ENCODE measurements at regions not wholly inside any gene's neighbourhood (a gene's known extent, or its start where the extent isn't known, plus 50 kb on each side); places are given as distances from the start of the nearest gene placed in this dataset.

DNA sequence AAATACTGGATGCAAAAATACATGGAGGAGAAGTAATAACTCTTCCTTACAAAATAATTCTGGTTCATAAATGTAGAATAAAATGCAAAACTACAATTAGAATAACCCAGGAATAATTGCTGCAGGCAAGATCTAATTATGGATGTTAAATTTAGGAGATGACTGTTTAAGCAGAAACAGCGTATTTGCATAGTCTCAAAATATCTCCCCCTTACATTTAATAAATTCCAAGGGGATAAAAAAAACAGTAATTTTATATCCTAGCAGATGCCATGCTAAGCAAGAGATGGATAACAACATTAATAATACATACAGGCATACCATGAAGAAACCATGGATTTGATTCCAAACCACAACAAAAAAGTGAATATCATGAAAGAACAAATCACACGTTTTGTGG lies 1253.1 kb upstream of the MIR17HG start:
- DNase-seq (no peak), FAIRE-seq (no peak), ATAC-seq (no peak)
- H3K36me3 ChIP-seq: no peaks in the 10 kb centered on the region
- intact Hi-C loops (cut with DNase I): no loop called here
- H3K9me3 ChIP-seq: no peaks in the 10 kb centered on the region
- TF ChIP-seq, protein P1, sequence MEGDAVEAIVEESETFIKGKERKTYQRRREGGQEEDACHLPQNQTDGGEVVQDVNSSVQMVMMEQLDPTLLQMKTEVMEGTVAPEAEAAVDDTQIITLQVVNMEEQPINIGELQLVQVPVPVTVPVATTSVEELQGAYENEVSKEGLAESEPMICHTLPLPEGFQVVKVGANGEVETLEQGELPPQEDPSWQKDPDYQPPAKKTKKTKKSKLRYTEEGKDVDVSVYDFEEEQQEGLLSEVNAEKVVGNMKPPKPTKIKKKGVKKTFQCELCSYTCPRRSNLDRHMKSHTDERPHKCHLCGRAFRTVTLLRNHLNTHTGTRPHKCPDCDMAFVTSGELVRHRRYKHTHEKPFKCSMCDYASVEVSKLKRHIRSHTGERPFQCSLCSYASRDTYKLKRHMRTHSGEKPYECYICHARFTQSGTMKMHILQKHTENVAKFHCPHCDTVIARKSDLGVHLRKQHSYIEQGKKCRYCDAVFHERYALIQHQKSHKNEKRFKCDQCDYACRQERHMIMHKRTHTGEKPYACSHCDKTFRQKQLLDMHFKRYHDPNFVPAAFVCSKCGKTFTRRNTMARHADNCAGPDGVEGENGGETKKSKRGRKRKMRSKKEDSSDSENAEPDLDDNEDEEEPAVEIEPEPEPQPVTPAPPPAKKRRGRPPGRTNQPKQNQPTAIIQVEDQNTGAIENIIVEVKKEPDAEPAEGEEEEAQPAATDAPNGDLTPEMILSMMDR (IDR thresholded peaks at IDR 0.05): no peak
- H3K27ac ChIP-seq: no peak overlapping the region
- H3K27me3 ChIP-seq: no peaks in the 10 kb centered on the region
- H3K4me1 ChIP-seq: no peaks in the 10 kb centered on the region
- H3K4me3 ChIP-seq: no peak overlapping the region
- 63 to 76% methylated on average over 2 of the region's 2 CpGs for WGBS, 2 donors

DNA sequence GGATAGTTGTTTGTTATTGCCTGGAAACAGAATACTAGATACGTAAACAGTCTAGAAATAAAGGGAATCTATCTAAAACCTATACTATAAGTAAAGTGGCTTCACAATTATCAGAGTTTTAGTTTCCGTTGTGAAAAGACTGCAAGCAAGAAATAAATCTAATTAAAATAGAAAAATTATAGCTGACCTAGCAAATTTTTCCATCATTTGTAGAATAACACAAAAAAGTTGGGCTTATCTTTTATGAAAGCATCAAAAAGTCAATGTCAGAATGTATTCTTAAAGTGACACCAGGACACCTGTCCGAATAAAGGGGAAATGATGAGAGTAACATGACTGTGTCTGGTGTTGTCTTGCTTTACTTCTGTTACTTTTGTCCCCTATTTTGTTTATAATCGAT lies 1248.9 kb upstream of the MIR17HG start:
- TF ChIP-seq, protein P1 (IDR thresholded peaks at IDR 0.05): no peak
- no peaks in the 10 kb centered on the region for H3K4me1 ChIP-seq
- no peak overlapping the region for H3K27ac ChIP-seq
- no peaks in the 10 kb centered on the region for H3K36me3 ChIP-seq
- no peak for DNase-seq
- 68 to 77% methylated on average over 4 of the region's 4 CpGs for WGBS, 2 donors
- no peak overlapping the region for H3K4me3 ChIP-seq
- no peak for ATAC-seq
- intact Hi-C loops (cut with DNase I): no loop called here
- FAIRE-seq: no peak
- H3K9me3 ChIP-seq: no peaks in the 10 kb centered on the region
- H3K27me3 ChIP-seq: no peaks in the 10 kb centered on the region

DNA sequence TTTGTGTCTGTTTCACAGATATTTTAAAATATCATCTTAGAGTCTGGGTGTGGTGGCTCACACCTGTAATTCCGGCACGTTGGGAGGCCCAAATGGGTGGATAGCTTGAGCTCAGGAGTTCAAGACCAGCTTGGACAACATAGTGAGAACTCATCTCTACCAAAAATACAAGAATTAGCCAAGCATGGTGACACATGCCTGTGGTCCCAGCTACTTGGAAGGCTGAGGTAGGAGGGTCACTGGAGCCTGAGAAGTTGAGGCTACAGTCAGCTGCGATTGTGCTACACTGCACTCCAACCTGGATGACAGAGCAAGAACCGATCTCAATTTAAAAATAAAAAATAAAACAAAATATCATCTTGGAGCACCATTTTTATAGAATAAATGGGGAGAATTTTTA lies 1247.6 kb upstream of the MIR17HG start:
- H3K27ac ChIP-seq: no peak overlapping the region
- no peak overlapping the region for H3K4me3 ChIP-seq
- FAIRE-seq: no peak
- intact Hi-C loops (cut with DNase I): no loop called here
- no peaks in the 10 kb centered on the region for H3K4me1 ChIP-seq
- TF ChIP-seq, protein P1 (IDR thresholded peaks at IDR 0.05): no peak
- no peak for ATAC-seq
- no peaks in the 10 kb centered on the region for H3K27me3 ChIP-seq
- no peaks in the 10 kb centered on the region for H3K36me3 ChIP-seq
- no peak for DNase-seq
- WGBS, 2 donors: 76 to 79% methylated on average over 4 of the region's 4 CpGs
- H3K9me3 ChIP-seq: no peaks in the 10 kb centered on the region

DNA sequence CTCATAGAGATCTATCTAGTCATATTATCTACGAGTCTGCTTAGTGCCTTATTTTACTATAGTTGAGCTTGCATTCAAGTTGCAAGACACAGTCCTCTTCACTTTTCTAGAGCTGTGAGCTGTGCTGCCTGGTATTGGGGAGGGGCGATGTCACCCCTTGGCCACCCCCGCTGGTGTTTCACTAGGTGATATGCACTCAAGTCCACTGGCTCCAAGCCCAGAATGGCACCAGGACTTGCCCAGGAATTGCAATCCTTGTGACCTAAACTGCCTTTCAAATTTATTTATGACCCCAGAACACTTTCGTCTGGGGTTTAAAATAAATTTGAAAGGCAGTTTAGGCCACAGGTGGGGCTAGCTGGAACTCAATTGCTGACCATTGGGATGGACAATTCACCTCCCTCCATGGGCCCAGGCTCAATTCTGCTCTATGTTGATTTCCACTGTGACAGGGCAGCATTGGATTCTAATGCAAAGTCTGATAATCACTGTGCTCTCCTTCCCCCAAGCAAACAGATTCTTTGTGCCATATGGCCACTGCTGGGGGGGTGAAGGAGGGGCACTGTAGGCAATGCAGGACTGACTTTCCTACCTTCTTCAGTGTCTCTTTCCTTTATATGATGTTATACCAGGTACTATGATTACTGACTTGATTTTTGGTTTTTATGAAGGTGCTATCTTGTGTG lies 1244.2 kb upstream of the MIR17HG start:
- Histone ChIP-seq H3K4me1 (no peaks in the 10 kb centered on the region), H3K27me3 (no peaks in the 10 kb centered on the region), H3K27ac (no peak overlapping the region), H3K4me3 (no peak overlapping the region), H3K36me3 (no peaks in the 10 kb centered on the region), H3K9me3 (no peaks in the 10 kb centered on the region)
- TF ChIP-seq, protein P1 (IDR thresholded peaks at IDR 0.05): no peak
- DNase-seq (no peak), FAIRE-seq (no peak), ATAC-seq (no peak)
- 54% methylated on average over 4 of the region's 4 CpGs for WGBS, 2 donors
- intact Hi-C loops (cut with DNase I): no loop called here

DNA sequence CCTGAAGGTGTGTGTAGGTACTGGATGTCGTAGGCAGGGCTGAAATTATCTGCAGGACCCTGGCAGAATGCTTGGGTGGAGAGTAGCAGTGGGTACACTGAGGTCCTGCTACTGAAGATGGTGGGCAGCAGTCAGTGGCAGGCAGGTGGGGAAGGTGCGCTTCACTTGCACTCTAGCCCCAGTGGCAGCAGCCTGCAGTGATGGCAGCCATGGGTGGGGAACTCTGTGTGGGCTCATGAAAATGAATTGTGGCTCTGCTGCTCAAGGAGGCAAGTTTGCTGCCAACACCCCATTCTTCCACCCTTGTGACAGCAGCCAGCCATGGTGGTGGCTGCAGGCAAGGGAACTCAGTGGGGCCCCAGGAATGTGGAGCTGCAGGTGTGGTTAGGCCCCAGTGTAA lies 1242.7 kb upstream of the MIR17HG start:
- no peaks in the 10 kb centered on the region for H3K9me3 ChIP-seq
- ATAC-seq (no peak), FAIRE-seq (no peak), DNase-seq (peak in 1 of 6 donors; percentile 38)
- H3K36me3 ChIP-seq: no peaks in the 10 kb centered on the region
- 84 to 85% methylated on average over 2 of the region's 2 CpGs for WGBS, 2 donors
- no peak overlapping the region for H3K4me3 ChIP-seq
- no peaks in the 10 kb centered on the region for H3K27me3 ChIP-seq
- TF ChIP-seq, protein P1 (IDR thresholded peaks at IDR 0.05): no peak
- H3K27ac ChIP-seq: no peak overlapping the region
- intact Hi-C loops (cut with DNase I): no loop called here
- no peaks in the 10 kb centered on the region for H3K4me1 ChIP-seq
